PC-9 (cell line): ENCODE measurements at regions not wholly inside any gene's neighbourhood (a gene's known extent, or its start where the extent isn't known, plus 50 kb on each side); places are given as distances from the start of the nearest gene placed in this dataset.

Experiments
- CTCF ChIP-seq: fragments of 200-600 bp; sonication (generic); conservative IDR thresholded peaks from 2 replicates; pipeline ENCODE4 v1.6.1; 2017; ENCODE audit warnings: mixed run types, antibody characterized with exemption, mild to moderate bottlenecking, moderate library complexity
- EZH2 ChIP-seq: fragments of 200-600 bp; sonication (generic); IDR thresholded peaks from 2 replicates; pipeline ENCODE4 v1.8.0; 2017; ENCODE audit warnings: antibody characterized with exemption, low read depth

- TF ChIP-seq CTCF (no peak), EZH2 (no peak)
These were observed 215.8 kb upstream of the LRRC4C start for GRCh38 chr11:41675205-41675604.
